ENCODE measurements at regions not wholly inside any gene's neighbourhood (a gene's known extent, or its start where the extent isn't known, plus 50 kb on each side); places are given as distances from the start of the nearest gene placed in this dataset.

DNA sequence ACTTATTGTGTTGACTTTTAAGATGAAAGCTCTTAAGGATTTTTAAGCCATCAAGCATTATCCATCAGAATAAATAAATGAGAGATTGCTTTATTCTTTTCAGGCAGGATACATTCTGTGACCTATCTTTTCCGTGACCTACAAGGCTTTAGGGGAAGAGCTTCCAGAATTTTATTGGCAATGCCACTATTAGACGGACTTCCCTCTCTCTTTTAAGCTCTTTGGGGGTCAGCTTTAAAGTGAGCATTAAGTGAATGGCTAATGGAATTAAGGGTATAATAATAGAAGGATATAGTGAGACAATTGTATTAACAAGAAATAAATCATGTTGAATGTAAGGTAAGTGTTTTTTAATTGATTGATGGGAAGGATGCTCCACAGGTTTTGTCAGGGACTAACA, 273.7 kb downstream of the GPAT3 start:
- DNase-seq (ENCODE audit: low spot score) = no peak
- TF ChIP-seq CTCF (IDR thresholded peaks at IDR 0.05; ENCODE audit: extremely low read depth, missing control alignments) = no peak

- TF ChIP-seq CTCF (IDR thresholded peaks at IDR 0.05; ENCODE audit: extremely low read depth, missing control alignments) = no peak
- DNase-seq (ENCODE audit: low spot score) = no peak
These were observed 257.6 kb downstream of the GPAT3 start for GRCh38 chr4:83793481-83793880.

GRCh38 chr4:83785891-83786290, 250.0 kb downstream of the GPAT3 start:
- TF ChIP-seq CTCF (IDR thresholded peaks at IDR 0.05; ENCODE audit: extremely low read depth, missing control alignments) = no peak
- DNase-seq (ENCODE audit: low spot score) = no peak

GRCh38 chr4:83783215-83783614, 247.3 kb downstream of the GPAT3 start:
- no peak for TF ChIP-seq CTCF (IDR thresholded peaks at IDR 0.05; ENCODE audit: extremely low read depth, missing control alignments)

GRCh38 chr4:83782591-83782990, 246.7 kb downstream of the GPAT3 start:
- no peak for DNase-seq (ENCODE audit: low spot score)
- TF ChIP-seq CTCF (IDR thresholded peaks at IDR 0.05; ENCODE audit: extremely low read depth, missing control alignments) = no peak

More at GRCh38 chr4:83783215-83783614, 247.3 kb downstream of the GPAT3 start:
- DNase-seq (ENCODE audit: low spot score) = no peak

- no peak for DNase-seq (ENCODE audit: low spot score)
- TF ChIP-seq CTCF (IDR thresholded peaks at IDR 0.05; ENCODE audit: extremely low read depth, missing control alignments) = no peak
These were observed 245.5 kb downstream of the GPAT3 start for GRCh38 chr4:83781434-83781833.

DNA sequence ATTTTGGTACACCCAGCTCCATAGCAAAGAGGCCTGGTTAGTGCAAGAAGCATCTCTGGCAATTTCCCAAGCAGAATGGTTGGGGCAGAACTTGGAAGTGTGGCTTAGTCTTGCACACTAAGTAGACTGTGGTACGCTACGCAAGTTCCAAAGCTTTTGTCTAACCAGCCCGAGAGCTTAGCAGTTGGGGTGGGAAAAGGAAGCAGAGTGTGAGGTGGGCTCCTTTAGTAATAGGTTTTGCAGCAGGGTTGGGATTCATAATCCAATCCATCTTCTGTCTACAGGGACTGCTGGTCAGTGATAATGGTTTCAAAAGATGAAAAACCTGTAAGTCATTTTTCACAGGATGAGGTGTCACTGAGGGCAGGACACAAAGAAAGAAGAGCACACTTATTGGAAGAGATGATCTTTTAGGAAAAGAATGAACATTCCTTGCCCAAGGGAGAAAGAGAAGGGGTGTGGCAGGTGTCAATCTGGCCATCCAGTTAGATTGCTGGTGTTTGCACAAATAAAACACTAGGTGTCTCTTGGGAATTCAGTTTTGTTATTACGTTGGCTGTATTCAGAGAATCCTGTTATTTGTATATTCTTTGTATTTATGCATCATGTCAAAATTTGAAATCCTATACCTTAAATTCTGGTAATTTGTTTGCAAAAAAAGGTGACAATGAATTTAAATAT, 244.3 kb downstream of the GPAT3 start:
- DNase-seq (ENCODE audit: low spot score) = no peak
- TF ChIP-seq CTCF (IDR thresholded peaks at IDR 0.05; ENCODE audit: extremely low read depth, missing control alignments) = no peak
